ENCODE measurements at regions not wholly inside any gene's neighbourhood (a gene's known extent, or its start where the extent isn't known, plus 50 kb on each side); places are given as distances from the start of the nearest gene placed in this dataset.

- no peak for DNase-seq (ENCODE audit: low read depth)
These were observed 482.2 kb upstream of the NBEA start for GRCh38 chr13:34459856-34460255.

- DNase-seq (ENCODE audit: low read depth), result peak; percentile 52
These were observed 479.2 kb upstream of the NBEA start for GRCh38 chr13:34462843-34463242.

GRCh38 chr13:34464011-34464410 is 478.1 kb upstream of the NBEA start:
- DNase-seq (ENCODE audit: low read depth), result no peak

- DNase-seq (ENCODE audit: low read depth), result no peak
These were observed 476.6 kb upstream of the NBEA start for GRCh38 chr13:34465423-34465922.

- no peak for DNase-seq (ENCODE audit: low read depth)
These were observed 475.8 kb upstream of the NBEA start for GRCh38 chr13:34466301-34466700.

- no peak for DNase-seq (ENCODE audit: low read depth)
These were observed 474.5 kb upstream of the NBEA start for GRCh38 chr13:34467450-34468083.

GRCh38 chr13:34469196-34469986 is 472.7 kb upstream of the NBEA start:
- peak; percentile 13 for DNase-seq (ENCODE audit: low read depth)

GRCh38 chr13:34474187-34474868 is 467.7 kb upstream of the NBEA start:
- DNase-seq (ENCODE audit: low read depth), result no peak

- DNase-seq (ENCODE audit: low read depth), result no peak
These were observed 463.7 kb upstream of the NBEA start for GRCh38 chr13:34478376-34478775.

- no peak for DNase-seq (ENCODE audit: low read depth)
These were observed 440.1 kb upstream of the NBEA start for GRCh38 chr13:34502011-34502410.

- DNase-seq (ENCODE audit: low read depth), result no peak
These were observed 439.4 kb upstream of the NBEA start for GRCh38 chr13:34502621-34503020.

- no peak for DNase-seq (ENCODE audit: low read depth)
These were observed 435.3 kb upstream of the NBEA start for GRCh38 chr13:34506796-34507195.

- DNase-seq (ENCODE audit: low read depth), result no peak
These were observed 434.4 kb upstream of the NBEA start for GRCh38 chr13:34507630-34508029.

GRCh38 chr13:34512817-34513216 is 429.3 kb upstream of the NBEA start:
- no peak for DNase-seq (ENCODE audit: low read depth)

GRCh38 chr13:34513526-34513925 is 428.5 kb upstream of the NBEA start:
- DNase-seq (ENCODE audit: low read depth), result no peak

- no peak for DNase-seq (ENCODE audit: low read depth)
These were observed 426.9 kb upstream of the NBEA start for GRCh38 chr13:34515201-34515600.

GRCh38 chr13:34521171-34521570 is 420.9 kb upstream of the NBEA start:
- DNase-seq (ENCODE audit: low read depth), result no peak

- no peak for DNase-seq (ENCODE audit: low read depth)
These were observed 419.3 kb upstream of the NBEA start for GRCh38 chr13:34522808-34523207.

GRCh38 chr13:34523406-34523805 is 418.7 kb upstream of the NBEA start:
- no peak for DNase-seq (ENCODE audit: low read depth)

- DNase-seq (ENCODE audit: low read depth), result no peak
These were observed 408.1 kb upstream of the NBEA start for GRCh38 chr13:34533941-34534340.

- DNase-seq (ENCODE audit: low read depth), result no peak
These were observed 399.7 kb upstream of the NBEA start for GRCh38 chr13:34542321-34542720.

- DNase-seq (ENCODE audit: low read depth), result no peak
These were observed 398.2 kb upstream of the NBEA start for GRCh38 chr13:34543836-34544235.

GRCh38 chr13:34545461-34545860 is 396.6 kb upstream of the NBEA start:
- DNase-seq (ENCODE audit: low read depth), result no peak

Measured in Daoy (cell line).